ENCODE measurements at regions not wholly inside any gene's neighbourhood (a gene's known extent, or its start where the extent isn't known, plus 50 kb on each side); places are given as distances from the start of the nearest gene placed in this dataset.

DNA sequence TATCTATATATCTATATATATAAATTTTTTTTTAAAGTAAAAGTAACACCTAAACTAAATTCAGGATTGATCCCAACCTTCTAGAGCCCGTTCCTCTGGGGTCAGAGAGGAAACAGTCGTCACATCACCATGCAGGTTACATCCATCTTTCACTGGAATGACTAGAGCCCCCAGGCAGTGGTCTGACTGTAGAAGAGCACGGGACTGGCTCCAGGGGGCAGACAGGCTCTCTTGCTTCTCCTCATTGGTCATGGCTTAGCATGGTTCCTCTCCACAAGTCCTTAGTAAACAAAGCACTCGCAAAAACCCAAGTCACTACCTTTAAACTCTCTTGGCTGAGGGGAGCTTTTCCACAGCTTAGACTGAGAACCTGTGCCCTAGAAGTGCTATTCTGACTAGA is 110.5 kb downstream of the NR2F2 start:
- no peak overlapping the region for H3K9ac ChIP-seq (ENCODE audit: low read depth, low read length)
- no peaks in the 10 kb centered on the region for H3K27me3 ChIP-seq (ENCODE audit: insufficient read depth, low read length)
- H3K4me1 ChIP-seq (ENCODE audit: insufficient read depth, low read length) = no peaks in the 10 kb centered on the region
- no peak overlapping the region for H3K4me3 ChIP-seq (ENCODE audit: low read length)
- no peaks in the 10 kb centered on the region for H3K36me3 ChIP-seq (ENCODE audit: insufficient read depth, low read depth, low read length)
- H3K9me3 ChIP-seq (ENCODE audit: insufficient read depth, low read depth, low read length) = no peaks in the 10 kb centered on the region
- no peak overlapping the region for H3K27ac ChIP-seq (ENCODE audit: low read length)

- H3K9me3 ChIP-seq (ENCODE audit: insufficient read depth, low read depth, low read length) = no peaks in the 10 kb centered on the region
- H3K4me3 ChIP-seq (ENCODE audit: low read length) = no peak overlapping the region
- H3K4me1 ChIP-seq (ENCODE audit: insufficient read depth, low read length) = no peaks in the 10 kb centered on the region
- H3K27ac ChIP-seq (ENCODE audit: low read length) = no peak overlapping the region
- H3K27me3 ChIP-seq (ENCODE audit: insufficient read depth, low read length) = 0 out of 2 replicates have a peak, but pooled peaks cover 3% of the 10 kb centered on the region
- H3K36me3 ChIP-seq (ENCODE audit: insufficient read depth, low read depth, low read length) = no peaks in the 10 kb centered on the region
- no peak overlapping the region for H3K9ac ChIP-seq (ENCODE audit: low read depth, low read length)
These were observed 111.6 kb downstream of the NR2F2 start for GRCh38 chr15:96442076-96442475.

- H3K4me1 ChIP-seq (ENCODE audit: insufficient read depth, low read length) = no peaks in the 10 kb centered on the region
- no peak overlapping the region for H3K27ac ChIP-seq (ENCODE audit: low read length)
- H3K9ac ChIP-seq (ENCODE audit: low read depth, low read length) = no peak overlapping the region
- H3K36me3 ChIP-seq (ENCODE audit: insufficient read depth, low read depth, low read length) = no peaks in the 10 kb centered on the region
- H3K4me3 ChIP-seq (ENCODE audit: low read length) = no peak overlapping the region
- no peaks in the 10 kb centered on the region for H3K9me3 ChIP-seq (ENCODE audit: insufficient read depth, low read depth, low read length)
- 0 out of 2 replicates have a peak, but pooled peaks cover 3% of the 10 kb centered on the region for H3K27me3 ChIP-seq (ENCODE audit: insufficient read depth, low read length)
These were observed 114.4 kb downstream of the NR2F2 start for GRCh38 chr15:96444865-96445264.

DNA sequence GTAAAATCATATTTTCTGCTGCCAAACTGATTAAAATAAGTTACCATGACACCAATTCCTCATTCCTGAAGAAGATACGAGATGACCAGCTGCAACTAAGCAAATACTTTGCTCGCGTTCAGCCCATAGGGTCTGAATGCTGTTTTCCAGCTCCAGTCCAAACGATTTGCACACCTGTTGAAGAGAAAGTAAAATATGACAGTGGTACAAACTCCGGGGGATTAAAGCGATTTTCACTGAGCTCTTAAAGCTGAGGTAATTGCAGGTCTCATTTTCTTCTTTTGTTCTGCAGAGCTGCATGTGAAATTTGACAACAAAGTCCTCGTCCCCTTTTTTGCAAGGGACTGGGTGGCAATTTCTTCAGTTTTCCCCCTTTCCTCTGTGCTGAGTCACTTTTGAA is 118.4 kb downstream of the NR2F2 start:
- Histone ChIP-seq H3K36me3 (ENCODE audit: insufficient read depth, low read depth, low read length) (no peaks in the 10 kb centered on the region), H3K4me1 (ENCODE audit: insufficient read depth, low read length) (no peaks in the 10 kb centered on the region), H3K9me3 (ENCODE audit: insufficient read depth, low read depth, low read length) (no peaks in the 10 kb centered on the region), H3K27me3 (ENCODE audit: insufficient read depth, low read length) (peaks cover 9% of the 10 kb centered on the region; the same call in 1 of the 2 replicates), H3K27ac (ENCODE audit: low read length) (no peak overlapping the region), H3K4me3 (ENCODE audit: low read length) (no peak overlapping the region), H3K9ac (ENCODE audit: low read depth, low read length) (no peak overlapping the region)

- Histone ChIP-seq H3K27me3 (ENCODE audit: insufficient read depth, low read length) (peaks cover 12% of the 10 kb centered on the region; the same call in 1 of the 2 replicates), H3K36me3 (ENCODE audit: insufficient read depth, low read depth, low read length) (no peaks in the 10 kb centered on the region), H3K9ac (ENCODE audit: low read depth, low read length) (no peak overlapping the region), H3K9me3 (ENCODE audit: insufficient read depth, low read depth, low read length) (no peaks in the 10 kb centered on the region), H3K4me1 (ENCODE audit: insufficient read depth, low read length) (no peaks in the 10 kb centered on the region), H3K4me3 (ENCODE audit: low read length) (no peak overlapping the region), H3K27ac (ENCODE audit: low read length) (no peak overlapping the region)
These were observed 127.3 kb downstream of the NR2F2 start for GRCh38 chr15:96457841-96458240.

- H3K4me3 ChIP-seq (ENCODE audit: low read length) = no peak overlapping the region
- H3K27ac ChIP-seq (ENCODE audit: low read length) = no peak overlapping the region
- H3K36me3 ChIP-seq (ENCODE audit: insufficient read depth, low read depth, low read length) = no peaks in the 10 kb centered on the region
- H3K27me3 ChIP-seq (ENCODE audit: insufficient read depth, low read length) = peaks cover 12% of the 10 kb centered on the region; the same call in 1 of the 2 replicates
- H3K9ac ChIP-seq (ENCODE audit: low read depth, low read length) = no peak overlapping the region
- H3K9me3 ChIP-seq (ENCODE audit: insufficient read depth, low read depth, low read length) = no peaks in the 10 kb centered on the region
- no peaks in the 10 kb centered on the region for H3K4me1 ChIP-seq (ENCODE audit: insufficient read depth, low read length)
These were observed 129.6 kb downstream of the NR2F2 start for GRCh38 chr15:96460106-96460505.

DNA sequence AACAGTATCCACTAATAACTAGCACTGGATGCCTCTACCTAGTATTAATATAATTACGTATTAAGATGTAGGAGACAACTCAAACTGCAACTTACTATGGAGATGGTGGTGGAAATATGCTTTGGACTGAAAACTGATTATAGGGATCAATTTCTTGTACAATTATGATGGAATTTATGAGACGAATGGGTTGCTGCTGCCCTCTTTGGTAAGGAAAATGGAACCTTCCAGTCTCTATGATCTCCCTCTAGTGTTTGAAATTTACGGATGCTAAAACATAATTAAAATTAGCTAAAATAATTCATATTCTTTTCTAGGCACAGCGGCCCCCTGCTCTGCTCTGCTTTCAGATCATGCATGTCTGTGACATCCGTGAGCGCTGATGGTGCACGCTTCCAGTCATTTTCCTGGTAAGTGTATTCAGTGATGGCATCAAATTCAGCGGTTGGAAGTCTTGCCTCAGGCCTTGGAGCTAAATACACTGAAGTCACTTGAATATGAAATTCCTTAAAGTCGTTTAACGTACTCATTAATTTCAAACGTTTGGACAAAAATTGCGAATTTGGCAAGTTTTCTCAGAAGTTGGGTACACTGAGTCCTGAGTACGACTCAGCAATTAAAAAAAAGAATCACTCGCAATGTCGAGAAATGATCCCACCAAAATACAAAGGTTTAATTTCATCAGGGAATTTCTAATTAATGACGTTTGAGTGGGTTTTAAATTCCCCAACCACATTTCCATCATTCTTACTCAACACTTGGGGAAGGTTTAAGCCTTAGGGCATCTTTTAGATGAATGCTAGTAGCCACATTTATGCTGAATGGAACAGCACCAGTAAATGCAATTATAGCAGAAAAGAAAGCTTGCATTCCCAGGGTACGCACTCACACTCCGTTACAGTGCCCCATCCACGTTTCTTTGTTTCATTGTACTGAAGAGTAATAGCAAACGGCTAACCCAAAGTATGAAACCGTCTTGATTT is 132.6 kb downstream of the NR2F2 start:
- no peak overlapping the region for H3K4me3 ChIP-seq (ENCODE audit: low read length)
- peaks cover 10% of the 10 kb centered on the region; the same call in 1 of the 2 replicates for H3K27me3 ChIP-seq (ENCODE audit: insufficient read depth, low read length)
- no peaks in the 10 kb centered on the region for H3K4me1 ChIP-seq (ENCODE audit: insufficient read depth, low read length)
- H3K36me3 ChIP-seq (ENCODE audit: insufficient read depth, low read depth, low read length) = no peaks in the 10 kb centered on the region
- no peak overlapping the region for H3K9ac ChIP-seq (ENCODE audit: low read depth, low read length)
- H3K9me3 ChIP-seq (ENCODE audit: insufficient read depth, low read depth, low read length) = no peaks in the 10 kb centered on the region
- no peak overlapping the region for H3K27ac ChIP-seq (ENCODE audit: low read length)

GRCh38 chr15:96466389-96466947 is 136.0 kb downstream of the NR2F2 start:
- Histone ChIP-seq H3K36me3 (ENCODE audit: insufficient read depth, low read depth, low read length) (no peaks in the 10 kb centered on the region), H3K4me3 (ENCODE audit: low read length) (no peak overlapping the region), H3K4me1 (ENCODE audit: insufficient read depth, low read length) (no peaks in the 10 kb centered on the region), H3K27ac (ENCODE audit: low read length) (no peak overlapping the region), H3K9ac (ENCODE audit: low read depth, low read length) (no peak overlapping the region), H3K9me3 (ENCODE audit: insufficient read depth, low read depth, low read length) (no peaks in the 10 kb centered on the region), H3K27me3 (ENCODE audit: insufficient read depth, low read length) (no peaks in the 10 kb centered on the region)

DNA sequence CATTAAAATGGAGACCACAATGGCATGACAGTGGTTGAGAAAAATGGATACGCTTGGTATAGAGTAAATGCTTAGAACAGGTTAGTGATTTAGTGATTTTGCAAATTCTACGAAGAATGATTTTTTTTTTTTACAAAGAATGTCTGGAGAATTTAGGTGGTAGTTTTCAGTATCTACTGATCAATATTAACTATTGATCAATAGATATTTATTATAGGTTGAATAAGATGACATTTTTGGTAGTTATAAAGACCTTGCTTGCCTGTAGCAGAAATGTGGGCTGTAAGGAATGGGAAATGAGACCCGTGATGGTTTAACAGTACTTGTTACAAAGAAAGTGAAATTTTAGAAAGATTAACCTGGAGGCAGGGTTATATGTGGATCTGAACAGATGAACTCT is 137.5 kb downstream of the NR2F2 start:
- no peaks in the 10 kb centered on the region for H3K4me1 ChIP-seq (ENCODE audit: insufficient read depth, low read length)

GRCh38 chr15:96470681-96471310 is 140.3 kb downstream of the NR2F2 start:
- H3K9ac ChIP-seq (ENCODE audit: low read depth, low read length) = no peak overlapping the region
- H3K4me1 ChIP-seq (ENCODE audit: insufficient read depth, low read length) = no peaks in the 10 kb centered on the region
- no peak overlapping the region for H3K4me3 ChIP-seq (ENCODE audit: low read length)
- no peaks in the 10 kb centered on the region for H3K9me3 ChIP-seq (ENCODE audit: insufficient read depth, low read depth, low read length)
- no peaks in the 10 kb centered on the region for H3K27me3 ChIP-seq (ENCODE audit: insufficient read depth, low read length)
- H3K27ac ChIP-seq (ENCODE audit: low read length) = no peak overlapping the region
- no peaks in the 10 kb centered on the region for H3K36me3 ChIP-seq (ENCODE audit: insufficient read depth, low read depth, low read length)

More for the DNA sequence above, 137.5 kb downstream of the NR2F2 start:
- Histone ChIP-seq H3K27me3 (ENCODE audit: insufficient read depth, low read length) (no peaks in the 10 kb centered on the region), H3K36me3 (ENCODE audit: insufficient read depth, low read depth, low read length) (no peaks in the 10 kb centered on the region), H3K4me3 (ENCODE audit: low read length) (no peak overlapping the region), H3K27ac (ENCODE audit: low read length) (no peak overlapping the region), H3K9ac (ENCODE audit: low read depth, low read length) (no peak overlapping the region), H3K9me3 (ENCODE audit: insufficient read depth, low read depth, low read length) (no peaks in the 10 kb centered on the region)

DNA sequence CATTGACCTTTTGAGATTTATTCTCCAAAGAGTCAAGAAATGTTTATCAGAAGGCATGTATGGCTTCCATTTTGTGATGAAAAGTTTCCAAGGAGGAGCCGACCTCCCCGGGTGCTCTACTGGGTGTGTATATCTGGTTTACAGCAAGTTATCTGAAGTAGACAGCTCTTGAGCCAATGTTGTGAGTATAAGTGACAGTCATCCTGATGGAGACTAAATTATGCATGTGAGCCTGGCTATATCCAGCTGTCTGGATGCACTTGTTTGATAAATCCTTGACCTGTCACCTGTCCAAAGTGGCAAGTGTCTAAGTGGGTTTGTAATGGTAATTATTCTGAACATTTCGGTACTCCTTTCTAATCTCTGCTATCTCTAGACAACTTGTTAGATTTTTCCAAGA is 142.2 kb downstream of the NR2F2 start:
- Histone ChIP-seq H3K4me1 (ENCODE audit: insufficient read depth, low read length) (no peaks in the 10 kb centered on the region), H3K4me3 (ENCODE audit: low read length) (no peak overlapping the region), H3K27ac (ENCODE audit: low read length) (no peak overlapping the region), H3K9me3 (ENCODE audit: insufficient read depth, low read depth, low read length) (no peaks in the 10 kb centered on the region), H3K36me3 (ENCODE audit: insufficient read depth, low read depth, low read length) (no peaks in the 10 kb centered on the region), H3K27me3 (ENCODE audit: insufficient read depth, low read length) (no peaks in the 10 kb centered on the region), H3K9ac (ENCODE audit: low read depth, low read length) (no peak overlapping the region)

Measured in iPS-20b (cell line).